Mesendoderm (in vitro differentiated cells): ENCODE measurements at regions not wholly inside any gene's neighbourhood (a gene's known extent, or its start where the extent isn't known, plus 50 kb on each side); places are given as distances from the start of the nearest gene placed in this dataset.
"Not testable (repeated sequence)": the region's sequence is repeated elsewhere in the genome, so short reads cannot be mapped to it uniquely, and the experiment has no call there.

Experiments used
- DNase-seq: peaks from one replicate; pipeline ENCODE4 v3.0.0; 2013
- H2AK5ac ChIP-seq: 2 replicates; pipeline ENCODE4 v1.6.1; 2013; ENCODE audit warnings: low read length, inconsistent platforms
- H2BK120ac ChIP-seq: 2 replicates; pipeline ENCODE4 v1.6.1; 2013; ENCODE audit warnings: low read depth, mild to moderate bottlenecking, low read length, moderate library complexity, mixed read lengths
- H2BK15ac ChIP-seq: replicated peaks from 2 replicates; pipeline ENCODE4 v1.6.1; 2013; ENCODE audit warnings: low read depth, mild to moderate bottlenecking, moderate library complexity
- H2BK5ac ChIP-seq: 2 replicates; pipeline ENCODE4 v1.6.1; 2013; ENCODE audit warnings: low read length, inconsistent platforms
- H3K18ac ChIP-seq: 2 replicates; pipeline ENCODE4 v1.6.1; 2013; ENCODE audit warnings: mild to moderate bottlenecking, low read length, mixed read lengths
- H3K23ac ChIP-seq: one replicate; pipeline ENCODE4 v1.6.1; 2013; ENCODE audit warnings: low read length
- H3K27ac ChIP-seq: 2 replicates; pipeline ENCODE4 v1.5.1; 2013; ENCODE audit warnings: low read depth, mild to moderate bottlenecking, inconsistent platforms, low read length, moderate library complexity
- H3K27me3 ChIP-seq: 2 replicates; pipeline ENCODE4 v1.6.1; 2013; ENCODE audit warnings: low read length, control low read depth, mild to moderate bottlenecking, inconsistent platforms; ENCODE audit not compliant: insufficient read depth, poor library complexity
- H3K36me3 ChIP-seq: 2 replicates; pipeline ENCODE4 v1.6.1; 2013; ENCODE audit warnings: low read length, inconsistent platforms; ENCODE audit not compliant: control insufficient read depth, insufficient read depth
- H3K4ac ChIP-seq: one replicate; pipeline ENCODE4 v1.6.1; 2013; ENCODE audit warnings: low read depth, mild to moderate bottlenecking, low read length, moderate library complexity
- H3K4me1 ChIP-seq: 2 replicates; pipeline ENCODE4 v1.6.1; 2013; ENCODE audit warnings: low read depth, low read length, inconsistent platforms; ENCODE audit not compliant: control insufficient read depth
- H3K4me2 ChIP-seq: 2 replicates; pipeline ENCODE4 v1.6.1; 2013; ENCODE audit warnings: low read length
- H3K4me3 ChIP-seq: 2 replicates; pipeline ENCODE4 v1.5.1; 2013; ENCODE audit warnings: mild to moderate bottlenecking, low read length
- H3K56ac ChIP-seq: one replicate; pipeline ENCODE4 v1.6.1; 2013; ENCODE audit warnings: low read length
- H3K79me1 ChIP-seq: 2 replicates; pipeline ENCODE4 v1.6.1; 2013; ENCODE audit warnings: low read length, inconsistent platforms
- H3K79me2 ChIP-seq: 2 replicates; pipeline ENCODE4 v1.6.1; 2013; ENCODE audit warnings: mild to moderate bottlenecking, low read length; ENCODE audit not compliant: control insufficient read depth, insufficient read depth
- H3K9ac ChIP-seq: 2 replicates; pipeline ENCODE4 v1.6.1; 2013; ENCODE audit warnings: low read length, inconsistent platforms
- H4K5ac ChIP-seq: one replicate; pipeline ENCODE4 v1.6.1; 2013; ENCODE audit warnings: low read length
- H4K8ac ChIP-seq: one replicate; pipeline ENCODE4 v1.6.1; 2013; ENCODE audit warnings: low read depth, mild to moderate bottlenecking, control low read depth, low read length, moderate library complexity
- WGBS: extraction: QIAGEN DNeasy Blood & Tissue Kit; methylation state at CpG from one replicate; pipeline ENCODE4 v1.1.7; 2013; ENCODE audit warnings: low lambda C conversion rate, missing lambda C conversion rate; ENCODE audit not compliant: insufficient coverage; ENCODE audit errors: extremely low coverage; 5-methylcytosine and 5-hydroxymethylcytosine counted together

DNA sequence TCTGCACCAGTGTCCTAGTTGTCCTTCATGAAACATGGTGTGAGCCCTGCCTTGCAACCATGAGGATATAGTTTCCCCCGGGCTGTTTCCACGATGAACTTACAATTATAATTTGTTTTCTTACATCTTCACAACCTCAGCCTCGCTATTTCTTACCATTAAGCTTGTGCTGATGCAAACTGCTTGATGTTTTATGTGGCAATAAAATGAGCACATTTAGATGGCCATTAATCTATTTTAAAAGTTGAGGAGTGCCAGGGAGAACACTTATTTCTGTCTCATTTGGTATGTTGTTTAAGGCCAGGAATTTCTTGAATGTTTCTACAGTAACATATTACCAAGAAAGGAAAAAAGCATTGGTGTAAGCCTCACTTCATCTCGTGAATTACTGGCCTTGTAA is 214.5 kb upstream of the SLC8A1 start:
- no peak overlapping the region for H3K9ac ChIP-seq
- no peak overlapping the region for H2BK15ac ChIP-seq
- no peaks in the 10 kb centered on the region for H3K79me1 ChIP-seq
- no peak overlapping the region for H2BK5ac ChIP-seq
- H3K36me3 ChIP-seq = no peaks in the 10 kb centered on the region
- no peak overlapping the region for H2BK120ac ChIP-seq
- no peak overlapping the region for H3K18ac ChIP-seq
- no peaks in the 10 kb centered on the region for H3K27me3 ChIP-seq
- no peak overlapping the region for H3K56ac ChIP-seq
- H3K4me1 ChIP-seq = no peaks in the 10 kb centered on the region
- H3K79me2 ChIP-seq = no peaks in the 10 kb centered on the region
- no peak overlapping the region for H3K23ac ChIP-seq
- H4K5ac ChIP-seq = no peak overlapping the region
- H3K4ac ChIP-seq = no peak overlapping the region
- H4K8ac ChIP-seq = no peak overlapping the region
- no peak overlapping the region for H3K27ac ChIP-seq
- H3K4me3 ChIP-seq = no peak overlapping the region
- no peak overlapping the region for H2AK5ac ChIP-seq
- WGBS = no CpG with 5 or more reads among the region's 4 CpGs
- H3K4me2 ChIP-seq = no peak overlapping the region
- no peak for DNase-seq

DNA sequence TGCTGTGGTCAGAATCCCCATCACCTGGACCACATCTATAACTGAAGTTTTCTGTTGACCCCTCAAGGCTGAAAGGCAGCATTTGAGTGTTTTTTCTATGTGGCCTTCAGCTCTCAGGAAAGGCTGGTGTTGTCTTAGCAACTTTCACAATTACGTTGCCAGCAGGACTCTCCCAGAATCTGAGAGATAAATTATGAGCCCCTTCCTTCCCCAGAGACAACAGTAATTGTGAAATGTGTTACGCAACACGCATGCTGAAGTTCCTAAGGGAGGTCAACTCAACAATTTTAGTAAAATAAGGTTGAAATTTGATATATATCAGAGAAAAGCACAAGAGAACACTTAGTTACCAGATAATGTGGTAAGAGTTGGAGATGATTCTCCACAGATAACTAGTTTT is 216.5 kb upstream of the SLC8A1 start:
- Histone ChIP-seq H3K18ac (no peak overlapping the region), H3K9ac (no peak overlapping the region), H4K5ac (no peak overlapping the region), H3K23ac (no peak overlapping the region), H3K4ac (no peak overlapping the region), H3K27me3 (no peaks in the 10 kb centered on the region), H2BK5ac (no peak overlapping the region), H2BK15ac (no peak overlapping the region), H3K79me2 (no peaks in the 10 kb centered on the region), H3K4me3 (no peak overlapping the region), H2AK5ac (no peak overlapping the region), H3K4me2 (no peak overlapping the region), H3K79me1 (no peaks in the 10 kb centered on the region), H4K8ac (no peak overlapping the region), H2BK120ac (no peak overlapping the region), H3K4me1 (no peaks in the 10 kb centered on the region), H3K27ac (no peak overlapping the region), H3K36me3 (no peaks in the 10 kb centered on the region), H3K56ac (no peak overlapping the region)
- WGBS = no CpG with 5 or more reads among the region's 3 CpGs
- DNase-seq = peak; percentile 11

DNA sequence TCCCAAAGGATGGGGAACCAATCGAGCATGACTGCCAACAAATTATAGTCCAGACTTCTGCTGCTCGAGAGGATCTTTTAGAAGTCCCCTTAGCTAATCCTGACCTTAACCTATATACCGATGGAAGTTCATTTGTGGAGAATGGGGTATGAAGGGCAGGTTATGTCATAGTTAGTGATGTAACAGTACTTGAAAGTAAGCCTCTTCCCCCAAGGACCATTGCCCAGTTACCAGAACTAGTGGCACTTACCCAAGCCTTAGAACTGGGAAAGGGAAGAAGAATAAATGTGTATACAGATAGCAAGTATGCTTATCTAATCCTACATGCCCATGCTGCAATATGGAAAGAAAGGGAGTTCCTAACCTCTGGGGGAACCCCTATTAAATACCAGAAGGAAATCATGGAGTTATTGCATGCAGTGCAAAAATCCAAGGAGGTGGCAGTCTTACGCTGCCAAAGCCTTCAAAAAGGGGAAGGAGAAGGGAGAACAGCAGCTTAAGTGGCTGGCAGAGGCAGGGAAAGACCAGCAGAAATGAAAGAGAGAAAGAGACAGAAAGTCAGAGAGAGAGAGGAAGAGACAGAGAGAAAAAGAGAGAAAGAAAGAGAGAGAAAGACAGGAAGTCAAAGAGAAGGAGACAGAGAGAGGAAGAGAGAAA is 224.4 kb upstream of the SLC8A1 start:
- H2BK15ac ChIP-seq, H3K9ac ChIP-seq, H3K56ac ChIP-seq, H3K4me3 ChIP-seq, H3K4me1 ChIP-seq, H3K27ac ChIP-seq, DNase-seq, H3K27me3 ChIP-seq, H3K4me2 ChIP-seq, H3K79me1 ChIP-seq, H2AK5ac ChIP-seq, H3K18ac ChIP-seq, H3K36me3 ChIP-seq, H4K5ac ChIP-seq, H2BK120ac ChIP-seq, H4K8ac ChIP-seq, H3K23ac ChIP-seq, H2BK5ac ChIP-seq, H3K4ac ChIP-seq, H3K79me2 ChIP-seq: not testable (repeated sequence)
- no CpG with 5 or more reads among the region's 4 CpGs for WGBS

DNA sequence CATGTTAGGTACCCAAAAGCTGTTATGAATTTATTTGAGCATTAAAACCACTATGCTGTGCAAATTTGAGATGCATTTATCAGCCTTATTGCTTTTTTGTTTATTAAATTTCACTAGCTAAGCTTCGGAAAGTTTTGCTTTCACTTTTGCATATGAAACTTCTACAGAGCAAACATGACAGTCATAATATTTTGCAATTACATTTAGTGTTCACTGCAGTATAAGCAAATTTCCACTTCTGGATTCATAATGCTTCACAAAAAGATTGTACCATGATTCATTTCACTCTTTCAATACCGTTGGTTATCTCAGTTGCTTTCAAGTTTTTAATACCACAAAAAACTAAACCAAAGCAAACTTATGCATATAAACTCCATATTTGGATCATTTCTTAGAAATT is 228.7 kb upstream of the SLC8A1 start:
- Histone ChIP-seq H2BK15ac (no peak overlapping the region), H2BK5ac (no peak overlapping the region), H4K5ac (no peak overlapping the region), H2BK120ac (no peak overlapping the region), H3K56ac (no peak overlapping the region), H3K23ac (no peak overlapping the region), H3K18ac (no peak overlapping the region), H4K8ac (no peak overlapping the region), H3K4me1 (no peaks in the 10 kb centered on the region), H3K36me3 (no peaks in the 10 kb centered on the region), H3K4me2 (no peak overlapping the region), H3K27me3 (no peaks in the 10 kb centered on the region), H3K4ac (no peak overlapping the region), H3K9ac (no peak overlapping the region), H3K79me2 (no peaks in the 10 kb centered on the region), H3K4me3 (no peak overlapping the region), H3K79me1 (no peaks in the 10 kb centered on the region), H2AK5ac (no peak overlapping the region), H3K27ac (no peak overlapping the region)
- WGBS = no CpG with 5 or more reads among the region's 2 CpGs
- DNase-seq = no peak

DNA sequence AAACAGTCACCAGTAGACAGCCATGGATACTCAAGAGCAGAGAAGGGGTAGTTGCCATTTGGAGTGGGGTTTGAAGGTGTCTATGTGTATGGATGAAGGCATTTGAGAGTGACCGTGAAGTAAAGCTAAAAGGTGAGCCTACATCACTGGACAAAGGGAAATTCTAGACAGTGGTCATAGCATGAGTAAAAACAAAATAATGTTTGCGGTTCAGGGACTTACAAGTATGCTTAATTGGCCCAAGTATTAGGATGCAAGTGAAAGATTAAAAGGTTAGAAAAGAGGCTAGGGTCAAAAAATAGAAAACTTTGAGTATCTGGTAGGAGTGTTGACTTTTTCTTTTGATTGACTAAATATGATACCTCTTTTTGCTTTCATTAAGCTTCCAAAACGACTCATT is 238.1 kb upstream of the SLC8A1 start:
- H3K27ac ChIP-seq = no peak overlapping the region
- H4K5ac ChIP-seq = no peak overlapping the region
- H2BK15ac ChIP-seq = no peak overlapping the region
- H3K79me2 ChIP-seq = no peaks in the 10 kb centered on the region
- H3K9ac ChIP-seq = no peak overlapping the region
- no peaks in the 10 kb centered on the region for H3K36me3 ChIP-seq
- no peak overlapping the region for H3K4ac ChIP-seq
- H3K27me3 ChIP-seq = no peaks in the 10 kb centered on the region
- H3K4me2 ChIP-seq = no peak overlapping the region
- no CpG with 5 or more reads among the region's 3 CpGs for WGBS
- H3K23ac ChIP-seq = no peak overlapping the region
- no peak overlapping the region for H2AK5ac ChIP-seq
- H3K18ac ChIP-seq = no peak overlapping the region
- DNase-seq = no peak
- no peak overlapping the region for H3K4me3 ChIP-seq
- no peak overlapping the region for H2BK5ac ChIP-seq
- H3K79me1 ChIP-seq = no peaks in the 10 kb centered on the region
- H2BK120ac ChIP-seq = no peak overlapping the region
- H3K56ac ChIP-seq = no peak overlapping the region
- H3K4me1 ChIP-seq = no peaks in the 10 kb centered on the region
- H4K8ac ChIP-seq = no peak overlapping the region

DNA sequence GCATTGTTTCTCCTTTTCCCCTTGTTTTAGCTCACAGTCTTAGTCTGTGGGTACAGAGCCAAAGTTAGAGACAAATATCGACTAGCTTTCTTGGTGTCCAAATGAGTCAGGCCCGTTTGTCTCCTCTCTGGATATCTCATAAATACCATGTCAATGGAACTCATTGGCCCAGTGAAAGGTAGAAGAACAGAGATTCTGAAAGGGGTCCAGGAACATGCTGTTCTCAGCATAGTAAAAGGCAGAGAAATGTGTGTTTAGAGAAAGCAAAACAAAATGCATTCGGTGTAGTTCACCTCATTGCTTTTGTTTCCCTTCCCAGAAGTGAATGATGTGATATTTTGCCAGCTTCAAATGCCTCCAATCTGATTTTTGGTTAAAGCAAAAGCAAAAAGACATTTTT is 238.6 kb upstream of the SLC8A1 start:
- WGBS = no CpG with 5 or more reads among the region's 3 CpGs
- Histone ChIP-seq H2BK120ac (no peak overlapping the region), H3K36me3 (no peaks in the 10 kb centered on the region), H3K4me3 (no peak overlapping the region), H3K4me2 (no peak overlapping the region), H2BK15ac (no peak overlapping the region), H3K27ac (no peak overlapping the region), H2AK5ac (no peak overlapping the region), H3K79me1 (no peaks in the 10 kb centered on the region), H4K8ac (no peak overlapping the region), H3K4ac (no peak overlapping the region), H3K79me2 (no peaks in the 10 kb centered on the region), H3K56ac (no peak overlapping the region), H3K23ac (no peak overlapping the region), H3K27me3 (no peaks in the 10 kb centered on the region), H2BK5ac (no peak overlapping the region), H4K5ac (no peak overlapping the region), H3K18ac (no peak overlapping the region), H3K4me1 (no peaks in the 10 kb centered on the region), H3K9ac (no peak overlapping the region)
- DNase-seq = no peak
